K562 (cell line): ENCODE measurements at regions not wholly inside any gene's neighbourhood (a gene's known extent, or its start where the extent isn't known, plus 50 kb on each side); places are given as distances from the start of the nearest gene placed in this dataset.

ENCODE experiments used
- CSDE1 ChIP-seq, 2 experiments: fragments of 450-650 bp; IDR thresholded peaks; 2 replicates each; pipeline ENCODE4 v1.6.1; 2016; ENCODE audit warnings: mild to moderate bottlenecking in 1 of 2
- EZH2 ChIP-seq: IDR thresholded peaks from 2 replicates; pipeline ENCODE4 v1.6.1; 2012; ENCODE audit warnings: low read depth, mild to moderate bottlenecking, inconsistent platforms, low read length, borderline replicate concordance
- GTF2F1 ChIP-seq: IDR thresholded peaks from 2 replicates; pipeline ENCODE4 v1.6.1; 2011; ENCODE audit warnings: low read depth, low read length, improper control_type of control experiment
- MTA3 ChIP-seq: fragments of 450-650 bp; formaldehyde crosslinking; IDR thresholded peaks from 2 replicates; pipeline ENCODE4 v1.6.1; 2017; ENCODE audit warnings: mild to moderate bottlenecking, borderline replicate concordance
- SP1 ChIP-seq: sonication (generic); formaldehyde crosslinking; IDR thresholded peaks from 2 replicates; pipeline ENCODE4 v1.8.1; 2022; ENCODE audit warnings: mild to moderate bottlenecking, missing genetic modification reagents
- ZNF407 ChIP-seq: fragments of 450-650 bp; IDR thresholded peaks from 2 replicates; pipeline ENCODE4 v1.6.1; 2016; ENCODE audit warnings: low read depth
- ZSCAN32 ChIP-seq: fragments of 450-650 bp; formaldehyde crosslinking; IDR thresholded peaks from 2 replicates; pipeline ENCODE4 v1.4.0; 2020; ENCODE audit warnings: mild to moderate bottlenecking, moderate library complexity
- TF ChIP-seq, protein P1 (sequence below): sonication (generic); formaldehyde crosslinking; IDR thresholded peaks from 2 replicates; pipeline ENCODE4 v1.8.1; 2022; ENCODE audit warnings: missing genetic modification reagents
- TF ChIP-seq, protein P2 (sequence below), 3 experiments: IDR thresholded peaks in 2 of 3; conservative IDR thresholded peaks in 1 of 3; 2 replicates each; pipeline ENCODE4 v1.5.1; 2011 to 2012; ENCODE audit warnings: low read length in 3 of 3, mild to moderate bottlenecking in 3 of 3, control low read depth in 2 of 3, improper control_type of control experiment in 1 of 3, inconsistent platforms in 1 of 3, low read depth in 1 of 3, mixed read lengths in 1 of 3, moderate library complexity in 1 of 3; ENCODE audit not compliant: insufficient read depth in 2 of 3

DNA sequence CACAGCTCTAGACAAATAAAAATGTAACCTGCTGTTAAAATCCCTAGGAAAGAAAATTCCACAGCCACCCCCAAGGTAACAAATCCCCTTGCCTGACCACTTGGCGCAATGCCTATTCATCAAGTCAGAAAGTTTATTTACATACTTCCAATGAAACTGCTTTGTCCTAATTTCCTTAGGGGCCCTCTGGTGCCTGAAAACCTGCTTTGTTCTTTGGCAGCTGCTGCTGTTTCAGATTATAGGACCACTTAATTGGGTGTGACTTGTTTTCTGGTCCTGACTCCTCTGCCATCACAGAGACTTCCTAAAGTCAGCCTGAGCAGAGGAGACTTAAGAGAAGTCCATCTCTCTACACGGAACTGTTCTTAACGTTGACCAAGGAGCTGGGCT lies 323.6 kb downstream of the UBE3D start:
- TF ChIP-seq EZH2 (no peak), GTF2F1 (no peak), ZSCAN32 (no peak), ZNF407 (no peak), SP1 (no peak), MTA3 (no peak), CSDE1 (IDR thresholded peaks at IDR 0.05) (no peak)
- TF ChIP-seq, protein P1, sequence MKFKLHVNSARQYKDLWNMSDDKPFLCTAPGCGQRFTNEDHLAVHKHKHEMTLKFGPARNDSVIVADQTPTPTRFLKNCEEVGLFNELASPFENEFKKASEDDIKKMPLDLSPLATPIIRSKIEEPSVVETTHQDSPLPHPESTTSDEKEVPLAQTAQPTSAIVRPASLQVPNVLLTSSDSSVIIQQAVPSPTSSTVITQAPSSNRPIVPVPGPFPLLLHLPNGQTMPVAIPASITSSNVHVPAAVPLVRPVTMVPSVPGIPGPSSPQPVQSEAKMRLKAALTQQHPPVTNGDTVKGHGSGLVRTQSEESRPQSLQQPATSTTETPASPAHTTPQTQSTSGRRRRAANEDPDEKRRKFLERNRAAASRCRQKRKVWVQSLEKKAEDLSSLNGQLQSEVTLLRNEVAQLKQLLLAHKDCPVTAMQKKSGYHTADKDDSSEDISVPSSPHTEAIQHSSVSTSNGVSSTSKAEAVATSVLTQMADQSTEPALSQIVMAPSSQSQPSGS (CRISPR knock-in tag), result no peak
- TF ChIP-seq, protein P2, sequence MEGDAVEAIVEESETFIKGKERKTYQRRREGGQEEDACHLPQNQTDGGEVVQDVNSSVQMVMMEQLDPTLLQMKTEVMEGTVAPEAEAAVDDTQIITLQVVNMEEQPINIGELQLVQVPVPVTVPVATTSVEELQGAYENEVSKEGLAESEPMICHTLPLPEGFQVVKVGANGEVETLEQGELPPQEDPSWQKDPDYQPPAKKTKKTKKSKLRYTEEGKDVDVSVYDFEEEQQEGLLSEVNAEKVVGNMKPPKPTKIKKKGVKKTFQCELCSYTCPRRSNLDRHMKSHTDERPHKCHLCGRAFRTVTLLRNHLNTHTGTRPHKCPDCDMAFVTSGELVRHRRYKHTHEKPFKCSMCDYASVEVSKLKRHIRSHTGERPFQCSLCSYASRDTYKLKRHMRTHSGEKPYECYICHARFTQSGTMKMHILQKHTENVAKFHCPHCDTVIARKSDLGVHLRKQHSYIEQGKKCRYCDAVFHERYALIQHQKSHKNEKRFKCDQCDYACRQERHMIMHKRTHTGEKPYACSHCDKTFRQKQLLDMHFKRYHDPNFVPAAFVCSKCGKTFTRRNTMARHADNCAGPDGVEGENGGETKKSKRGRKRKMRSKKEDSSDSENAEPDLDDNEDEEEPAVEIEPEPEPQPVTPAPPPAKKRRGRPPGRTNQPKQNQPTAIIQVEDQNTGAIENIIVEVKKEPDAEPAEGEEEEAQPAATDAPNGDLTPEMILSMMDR (IDR thresholded peaks at IDR 0.05 in 2 of 3, conservative IDR thresholded peaks at IDR 0.05 in 1 of 3; ENCODE audit: insufficient read depth in 2 of 3, low read depth in 1 of 3, low read length in 3 of 3), result no peak
